ENCODE measurements at regions not wholly inside any gene's neighbourhood (a gene's known extent, or its start where the extent isn't known, plus 50 kb on each side); places are given as distances from the start of the nearest gene placed in this dataset.

DNA sequence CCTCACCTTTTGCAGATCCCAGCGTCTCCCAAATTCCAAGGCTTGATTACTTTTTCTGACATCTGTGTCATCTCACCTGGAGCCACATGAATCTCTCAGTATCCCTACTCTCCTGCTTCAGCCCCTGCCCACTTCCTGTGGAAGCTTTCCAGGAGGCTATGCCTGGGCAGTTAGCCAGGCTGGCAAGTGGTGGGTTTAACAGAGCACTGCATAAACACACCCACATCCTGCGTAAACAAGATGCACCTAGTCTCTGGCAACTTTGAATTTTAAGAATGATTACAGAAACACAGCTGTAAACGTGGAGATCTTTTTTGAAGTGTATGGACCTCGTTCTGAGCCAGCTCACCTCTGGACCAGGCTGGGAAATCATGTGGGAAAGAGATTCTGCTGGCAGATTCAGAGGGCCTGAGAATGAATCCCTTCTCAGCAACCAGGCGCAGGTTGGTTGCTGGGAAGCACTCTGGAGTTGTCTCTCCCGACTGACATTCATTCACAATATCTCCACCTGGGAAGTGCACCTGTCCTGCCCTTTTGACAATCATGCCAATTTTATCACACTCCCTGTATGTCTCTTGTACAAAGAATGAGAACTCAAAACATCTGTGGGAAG is 55.7 kb upstream of the FANCC start:
- ChIA-PET CTCF (no interaction called here), POLR2A (no interaction called here), RAD21 (ENCODE audit: low non-redundant PET in 1 of 2, low total read pairs in 2 of 2, uncharacterized antibody in 2 of 2, unreplicated experiment in 2 of 2) (no interaction called here)
- no peak overlapping the region for H3K27ac ChIP-seq (ENCODE audit: low read depth, low read length)
- H3K27me3 ChIP-seq (ENCODE audit: insufficient read depth, low read length), result no peaks in the 10 kb centered on the region
- H4K20me1 ChIP-seq (ENCODE audit: insufficient read depth), result no peaks in the 10 kb centered on the region
- ATAC-seq (no peak), DNase-seq (ENCODE audit: low read depth, low spot score) (no peak)
- H3K9me2 ChIP-seq (ENCODE audit: insufficient read depth), result no peaks in the 10 kb centered on the region
- H3K79me2 ChIP-seq (ENCODE audit: insufficient read depth, low read length), result no peaks in the 10 kb centered on the region
- TF ChIP-seq TCF7L2 (IDR thresholded peaks at IDR 0.05; ENCODE audit: borderline replicate concordance, extremely low read depth, insufficient read depth, insufficient read length), result no peak
- no peak for TF ChIP-seq POLR2A (IDR thresholded peaks at IDR 0.05; ENCODE audit: borderline replicate concordance, extremely low read depth, insufficient read depth, insufficient read length)
- TF ChIP-seq FOSL1 (IDR thresholded peaks at IDR 0.05; ENCODE audit: low read depth), result no peak
- TF ChIP-seq, protein P1, sequence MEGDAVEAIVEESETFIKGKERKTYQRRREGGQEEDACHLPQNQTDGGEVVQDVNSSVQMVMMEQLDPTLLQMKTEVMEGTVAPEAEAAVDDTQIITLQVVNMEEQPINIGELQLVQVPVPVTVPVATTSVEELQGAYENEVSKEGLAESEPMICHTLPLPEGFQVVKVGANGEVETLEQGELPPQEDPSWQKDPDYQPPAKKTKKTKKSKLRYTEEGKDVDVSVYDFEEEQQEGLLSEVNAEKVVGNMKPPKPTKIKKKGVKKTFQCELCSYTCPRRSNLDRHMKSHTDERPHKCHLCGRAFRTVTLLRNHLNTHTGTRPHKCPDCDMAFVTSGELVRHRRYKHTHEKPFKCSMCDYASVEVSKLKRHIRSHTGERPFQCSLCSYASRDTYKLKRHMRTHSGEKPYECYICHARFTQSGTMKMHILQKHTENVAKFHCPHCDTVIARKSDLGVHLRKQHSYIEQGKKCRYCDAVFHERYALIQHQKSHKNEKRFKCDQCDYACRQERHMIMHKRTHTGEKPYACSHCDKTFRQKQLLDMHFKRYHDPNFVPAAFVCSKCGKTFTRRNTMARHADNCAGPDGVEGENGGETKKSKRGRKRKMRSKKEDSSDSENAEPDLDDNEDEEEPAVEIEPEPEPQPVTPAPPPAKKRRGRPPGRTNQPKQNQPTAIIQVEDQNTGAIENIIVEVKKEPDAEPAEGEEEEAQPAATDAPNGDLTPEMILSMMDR (IDR thresholded peaks at IDR 0.05 in 2 of 3, conservative IDR thresholded peaks at IDR 0.05 in 1 of 3; ENCODE audit: borderline replicate concordance in 1 of 3, insufficient read depth in 1 of 3, low read depth in 2 of 3, low read length in 2 of 3), result no peak
- TF ChIP-seq RAD21 (IDR thresholded peaks at IDR 0.05; ENCODE audit: low read depth), result no peak
- TF ChIP-seq CBX3 (IDR thresholded peaks at IDR 0.05; ENCODE audit: low read depth), result no peak
- no peak for TF ChIP-seq EZH2 (IDR thresholded peaks at IDR 0.05)
- TF ChIP-seq YY1 (IDR thresholded peaks at IDR 0.05; ENCODE audit: extremely low read depth, insufficient replicate concordance, low read depth, low read length), result no peak
- TF ChIP-seq CEBPB (IDR thresholded peaks at IDR 0.05; ENCODE audit: low read depth), result no peak
- TF ChIP-seq ZFX (IDR thresholded peaks at IDR 0.05), result no peak
- TF ChIP-seq, protein P2, sequence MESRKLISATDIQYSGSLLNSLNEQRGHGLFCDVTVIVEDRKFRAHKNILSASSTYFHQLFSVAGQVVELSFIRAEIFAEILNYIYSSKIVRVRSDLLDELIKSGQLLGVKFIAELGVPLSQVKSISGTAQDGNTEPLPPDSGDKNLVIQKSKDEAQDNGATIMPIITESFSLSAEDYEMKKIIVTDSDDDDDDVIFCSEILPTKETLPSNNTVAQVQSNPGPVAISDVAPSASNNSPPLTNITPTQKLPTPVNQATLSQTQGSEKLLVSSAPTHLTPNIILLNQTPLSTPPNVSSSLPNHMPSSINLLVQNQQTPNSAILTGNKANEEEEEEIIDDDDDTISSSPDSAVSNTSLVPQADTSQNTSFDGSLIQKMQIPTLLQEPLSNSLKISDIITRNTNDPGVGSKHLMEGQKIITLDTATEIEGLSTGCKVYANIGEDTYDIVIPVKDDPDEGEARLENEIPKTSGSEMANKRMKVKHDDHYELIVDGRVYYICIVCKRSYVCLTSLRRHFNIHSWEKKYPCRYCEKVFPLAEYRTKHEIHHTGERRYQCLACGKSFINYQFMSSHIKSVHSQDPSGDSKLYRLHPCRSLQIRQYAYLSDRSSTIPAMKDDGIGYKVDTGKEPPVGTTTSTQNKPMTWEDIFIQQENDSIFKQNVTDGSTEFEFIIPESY (IDR thresholded peaks at IDR 0.05; ENCODE audit: extremely low read depth, insufficient replicate concordance, low read length), result no peak
- TF ChIP-seq, protein P3, sequence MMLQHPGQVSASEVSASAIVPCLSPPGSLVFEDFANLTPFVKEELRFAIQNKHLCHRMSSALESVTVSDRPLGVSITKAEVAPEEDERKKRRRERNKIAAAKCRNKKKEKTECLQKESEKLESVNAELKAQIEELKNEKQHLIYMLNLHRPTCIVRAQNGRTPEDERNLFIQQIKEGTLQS (IDR thresholded peaks at IDR 0.05), result no peak
- TF ChIP-seq SP1 (IDR thresholded peaks at IDR 0.05; ENCODE audit: low read depth), result no peak
- TF ChIP-seq ELF1 (IDR thresholded peaks at IDR 0.05; ENCODE audit: borderline replicate concordance, low read depth), result no peak
- TF ChIP-seq, protein P4, sequence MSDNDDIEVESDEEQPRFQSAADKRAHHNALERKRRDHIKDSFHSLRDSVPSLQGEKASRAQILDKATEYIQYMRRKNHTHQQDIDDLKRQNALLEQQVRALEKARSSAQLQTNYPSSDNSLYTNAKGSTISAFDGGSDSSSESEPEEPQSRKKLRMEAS (IDR thresholded peaks at IDR 0.05), result no peak
- TF ChIP-seq POLR2AphosphoS5 (IDR thresholded peaks at IDR 0.05; ENCODE audit: low read depth, low read length), result no peak
- no peak for TF ChIP-seq SIN3A (IDR thresholded peaks at IDR 0.05; ENCODE audit: low read depth)
- TF ChIP-seq SRF (IDR thresholded peaks at IDR 0.05; ENCODE audit: low read depth), result no peak
- no peak for TF ChIP-seq EZH2phosphoT487 (IDR thresholded peaks at IDR 0.05; ENCODE audit: borderline replicate concordance)
- TF ChIP-seq EGR1 (IDR thresholded peaks at IDR 0.05; ENCODE audit: low read depth), result no peak
- no peaks in the 10 kb centered on the region for H3K9me3 ChIP-seq (ENCODE audit: control insufficient read depth in 1 of 2, insufficient read depth in 1 of 2, low read depth in 1 of 2, low read length in 2 of 2)
- peak overlapping the region; percentile 26; the same call in 1 of the 2 replicates for H3K4me2 ChIP-seq (ENCODE audit: low read length)
- peaks cover 7 to 12% of the 10 kb centered on the region in 2 experiments for H3K4me1 ChIP-seq (ENCODE audit: control insufficient read depth in 1 of 2, insufficient read depth in 2 of 2, low read length in 2 of 2)
- H3K4me3 ChIP-seq (replicated peaks in 1 of 2; ENCODE audit: low read depth in 1 of 2, low read length in 2 of 2), result no peak overlapping the region
- H3K36me3 ChIP-seq (ENCODE audit: control insufficient read depth in 1 of 2, insufficient read depth in 2 of 2, low read length in 2 of 2), result no peaks in the 10 kb centered on the region
- no TSS peak for BruUV-seq (replicated peaks)
- H3K9ac ChIP-seq (ENCODE audit: low read length), result no peak overlapping the region
- H2AFZ ChIP-seq (ENCODE audit: low read depth, low read length, poor library complexity, severe bottlenecking), result no peak overlapping the region
- intact Hi-C loops (cut with micrococcal nuclease), result no loop called here

All from HCT116 (cell line).